Lower leg skin (tissue), 3 donors: ENCODE measurements at regions not wholly inside any gene's neighbourhood (a gene's known extent, or its start where the extent isn't known, plus 50 kb on each side); places are given as distances from the start of the nearest gene placed in this dataset.

Experiments used
- POLR2A ChIP-seq, 2 donors: fragments of 450-650 bp; IDR thresholded peaks; one replicate each; pipeline ENCODE4 v1.6.1; 2016 to 2017; ENCODE audit warnings: antibody characterized with exemption in 2 of 2, mild to moderate bottlenecking in 1 of 2, moderate library complexity in 1 of 2
- TF ChIP-seq, protein P1 (sequence below), 3 donors: fragments of 450-650 bp; IDR thresholded peaks; one replicate each; pipeline ENCODE4 v1.5.1; 2016; ENCODE audit warnings: antibody characterized with exemption in 3 of 3, mild to moderate bottlenecking in 3 of 3, moderate library complexity in 2 of 3

DNA sequence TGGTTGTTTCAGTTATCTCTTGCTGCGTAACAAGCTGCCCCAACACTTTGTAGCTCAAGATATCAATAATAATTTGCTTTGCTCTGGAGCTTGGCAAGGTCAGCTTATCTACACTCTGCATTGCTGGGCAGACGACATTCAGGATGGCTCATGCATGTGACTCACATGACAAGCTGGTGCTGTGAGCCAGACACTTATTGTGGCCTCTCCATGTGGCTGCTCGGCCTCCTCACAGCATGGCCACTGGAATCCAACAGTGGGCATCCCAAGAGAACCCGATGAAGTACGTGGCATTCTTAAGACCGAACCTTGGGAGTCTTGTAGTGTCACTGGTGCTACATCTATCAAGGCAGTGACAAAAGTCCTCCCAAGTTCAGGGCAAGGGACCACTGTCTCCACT lies 94.2 kb upstream of the MVB12B start:
- no peak for TF ChIP-seq POLR2A (IDR thresholded peaks at IDR 0.05)
- TF ChIP-seq, protein P1, sequence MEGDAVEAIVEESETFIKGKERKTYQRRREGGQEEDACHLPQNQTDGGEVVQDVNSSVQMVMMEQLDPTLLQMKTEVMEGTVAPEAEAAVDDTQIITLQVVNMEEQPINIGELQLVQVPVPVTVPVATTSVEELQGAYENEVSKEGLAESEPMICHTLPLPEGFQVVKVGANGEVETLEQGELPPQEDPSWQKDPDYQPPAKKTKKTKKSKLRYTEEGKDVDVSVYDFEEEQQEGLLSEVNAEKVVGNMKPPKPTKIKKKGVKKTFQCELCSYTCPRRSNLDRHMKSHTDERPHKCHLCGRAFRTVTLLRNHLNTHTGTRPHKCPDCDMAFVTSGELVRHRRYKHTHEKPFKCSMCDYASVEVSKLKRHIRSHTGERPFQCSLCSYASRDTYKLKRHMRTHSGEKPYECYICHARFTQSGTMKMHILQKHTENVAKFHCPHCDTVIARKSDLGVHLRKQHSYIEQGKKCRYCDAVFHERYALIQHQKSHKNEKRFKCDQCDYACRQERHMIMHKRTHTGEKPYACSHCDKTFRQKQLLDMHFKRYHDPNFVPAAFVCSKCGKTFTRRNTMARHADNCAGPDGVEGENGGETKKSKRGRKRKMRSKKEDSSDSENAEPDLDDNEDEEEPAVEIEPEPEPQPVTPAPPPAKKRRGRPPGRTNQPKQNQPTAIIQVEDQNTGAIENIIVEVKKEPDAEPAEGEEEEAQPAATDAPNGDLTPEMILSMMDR (IDR thresholded peaks at IDR 0.05), result no peak
